ENCODE measurements at regions not wholly inside any gene's neighbourhood (a gene's known extent, or its start where the extent isn't known, plus 50 kb on each side); places are given as distances from the start of the nearest gene placed in this dataset.
A peak's percentile ranks its signal among the peaks of the same experiment; 100 is the strongest.

DNA sequence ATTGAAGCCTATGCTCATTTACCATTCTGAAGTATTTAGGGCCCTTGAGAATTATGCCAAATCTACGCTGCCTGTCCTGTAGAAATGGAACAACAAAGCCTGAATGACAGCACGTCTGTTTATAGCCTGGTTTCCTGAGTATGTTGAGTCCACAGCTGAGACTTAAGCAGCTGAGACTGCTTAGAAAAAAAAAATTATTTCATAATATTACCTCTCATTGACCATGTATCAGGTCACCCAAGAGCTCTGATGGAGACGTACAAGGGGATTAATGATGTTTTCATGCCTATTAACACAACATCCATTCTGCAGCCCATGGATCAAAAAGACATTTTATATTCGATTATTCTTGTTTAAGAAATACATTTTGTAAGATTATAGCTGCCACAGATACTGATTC, 387.2 kb upstream of the NCAM2 start:
- no peak for DNase-seq

DNA sequence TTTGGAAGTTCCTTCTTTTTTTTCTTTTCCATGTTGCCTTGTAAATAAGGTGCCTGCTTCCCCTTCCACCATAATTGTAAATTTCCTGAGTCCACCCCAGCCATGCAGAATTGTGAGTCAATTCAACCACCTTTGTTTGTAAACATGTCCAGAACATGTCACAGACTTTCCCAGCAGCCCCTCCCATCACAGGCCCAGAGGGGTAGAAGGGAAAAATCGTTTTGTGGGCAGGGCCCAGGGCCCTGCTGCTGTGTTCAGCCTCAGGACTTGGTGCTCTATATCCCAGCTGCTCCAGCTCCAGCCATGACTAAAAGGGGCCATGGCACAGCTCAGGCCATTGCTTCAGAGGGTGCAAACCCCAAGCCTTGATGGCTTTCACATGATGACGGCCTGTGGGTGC, 384.6 kb upstream of the NCAM2 start:
- DNase-seq: no peak

DNA sequence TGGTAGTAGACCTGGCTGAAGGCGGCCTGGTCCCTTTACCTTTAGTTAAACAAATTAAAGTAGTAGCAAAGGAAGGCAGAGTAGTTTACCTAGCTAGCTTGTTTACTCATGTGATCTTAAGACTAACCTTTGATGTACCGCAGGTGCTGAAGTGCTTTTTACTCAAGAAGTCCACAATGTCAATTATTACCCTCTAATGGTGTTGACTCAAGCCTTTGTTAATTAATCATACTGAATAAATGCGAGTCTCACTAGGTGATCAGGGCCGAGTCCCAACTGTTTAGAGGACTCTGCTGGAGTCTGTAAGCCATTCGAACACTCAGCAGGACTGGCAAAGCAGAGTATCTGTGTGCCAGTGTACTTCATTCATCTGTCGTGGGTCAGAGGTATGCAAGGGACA, 381.1 kb upstream of the NCAM2 start:
- DNase-seq: peak; percentile 66

DNA sequence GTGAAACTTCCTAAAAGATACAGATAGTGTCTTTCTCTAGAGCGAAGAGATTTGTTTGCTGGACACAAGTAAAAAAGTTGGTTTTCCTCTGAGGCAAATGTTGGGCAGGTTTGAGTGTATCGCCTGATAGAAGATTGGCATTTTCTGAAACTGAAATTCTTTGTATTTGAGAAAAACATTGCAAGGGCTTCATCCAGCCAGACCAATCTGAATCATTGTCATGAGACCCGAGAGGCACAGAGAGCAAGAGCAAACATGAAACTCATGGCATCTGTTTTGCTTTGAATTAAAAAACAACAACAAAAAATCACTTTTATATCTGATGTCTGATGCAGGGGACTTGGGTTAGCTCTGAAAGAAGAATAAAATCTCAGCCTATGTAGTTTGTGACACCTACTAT, 379.3 kb upstream of the NCAM2 start:
- DNase-seq: no peak

DNA sequence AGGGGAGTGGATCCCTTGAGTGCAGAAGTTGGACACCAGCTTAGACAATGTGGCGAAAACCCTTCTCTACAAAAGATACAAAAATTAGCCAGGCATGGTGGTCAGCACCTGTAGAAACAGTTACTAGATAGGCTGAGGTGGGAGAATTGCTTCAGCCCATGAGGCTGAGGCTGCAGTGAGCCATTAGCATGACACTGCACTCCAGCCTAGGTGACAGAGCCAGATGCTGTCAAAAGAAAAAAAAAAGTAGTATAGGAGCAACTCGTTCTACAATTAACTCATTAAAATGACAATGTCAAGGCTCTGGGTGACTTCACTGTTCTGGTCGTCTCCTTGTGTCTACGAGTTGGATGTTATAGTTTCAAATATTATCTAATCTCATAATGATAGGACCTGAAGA, 370.6 kb upstream of the NCAM2 start:
- no peak for DNase-seq

DNA sequence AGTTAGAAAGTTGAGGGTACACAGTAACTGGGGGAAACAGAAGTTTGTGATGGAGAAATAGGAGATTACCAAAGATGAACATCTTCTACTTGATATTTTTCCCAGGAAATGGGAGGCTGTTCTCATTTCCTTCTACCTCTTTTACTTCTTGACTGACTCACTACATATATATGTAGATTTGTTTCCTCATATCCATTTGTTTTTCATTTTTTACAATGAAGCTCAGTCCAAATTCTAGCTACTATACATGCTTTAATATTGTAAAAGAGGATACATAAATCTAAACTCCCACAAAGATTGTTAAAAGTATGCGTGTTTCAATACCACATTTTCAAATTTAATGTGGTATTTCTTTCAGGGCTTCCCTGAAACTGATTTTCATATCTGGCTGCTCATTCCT, 366.6 kb upstream of the NCAM2 start:
- no peak for DNase-seq

DNA sequence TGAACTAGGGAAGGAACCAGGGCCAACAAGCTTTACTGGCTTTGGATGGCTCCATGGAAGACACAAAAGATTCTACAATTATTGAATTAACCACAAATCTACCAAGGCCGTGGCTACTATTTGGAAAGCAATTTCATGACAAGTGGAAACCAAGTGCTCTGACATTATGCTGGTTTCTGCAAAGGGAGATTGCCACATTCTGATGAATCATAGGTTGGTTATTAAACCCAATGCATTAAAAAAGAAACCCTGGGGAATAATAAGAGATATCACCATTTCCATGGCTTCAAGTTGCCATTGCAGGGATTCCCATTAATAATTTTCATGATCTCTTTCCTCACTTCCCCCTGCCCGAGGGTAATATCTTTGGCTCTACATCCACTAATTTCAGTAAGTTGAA, 359.2 kb upstream of the NCAM2 start:
- no peak for DNase-seq

DNA sequence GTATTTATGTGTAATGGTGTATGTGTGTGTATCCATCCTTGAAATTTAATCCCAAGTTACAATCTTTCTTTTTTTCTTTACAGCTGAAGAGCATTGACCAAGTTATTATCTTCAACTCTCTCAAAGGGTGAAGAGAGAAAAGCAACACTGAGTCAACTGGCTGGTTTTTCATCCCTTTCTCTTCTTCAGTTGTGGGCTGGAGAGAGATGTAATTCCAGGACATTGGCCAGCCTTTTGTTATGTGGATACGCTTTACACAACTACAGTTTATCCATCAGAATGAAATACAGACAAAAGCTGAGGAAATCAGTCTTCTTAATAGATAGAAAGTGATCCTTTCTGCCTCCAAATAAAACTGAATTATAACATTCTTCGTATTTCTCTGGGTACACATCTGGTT, 357.0 kb upstream of the NCAM2 start:
- no peak for DNase-seq

DNA sequence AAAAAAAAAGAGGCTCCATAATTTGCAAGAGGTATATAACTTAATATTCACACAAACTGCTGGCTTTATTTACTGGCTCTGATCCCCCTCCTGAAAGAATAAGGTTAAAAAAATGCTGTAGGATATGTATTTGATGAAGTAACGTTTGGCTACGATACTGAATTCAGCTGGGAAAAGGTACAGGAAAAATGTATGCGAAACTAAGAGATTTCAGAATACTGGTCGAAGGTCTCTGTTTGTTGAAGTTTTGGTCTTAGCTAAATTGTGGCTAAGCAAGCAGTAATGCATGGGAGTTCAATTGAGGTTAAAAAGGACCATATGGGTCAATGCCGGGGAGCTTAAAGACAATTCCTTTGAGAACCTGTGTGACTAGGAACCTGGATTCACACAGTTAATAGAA, 355.5 kb upstream of the NCAM2 start:
- no peak for DNase-seq

DNA sequence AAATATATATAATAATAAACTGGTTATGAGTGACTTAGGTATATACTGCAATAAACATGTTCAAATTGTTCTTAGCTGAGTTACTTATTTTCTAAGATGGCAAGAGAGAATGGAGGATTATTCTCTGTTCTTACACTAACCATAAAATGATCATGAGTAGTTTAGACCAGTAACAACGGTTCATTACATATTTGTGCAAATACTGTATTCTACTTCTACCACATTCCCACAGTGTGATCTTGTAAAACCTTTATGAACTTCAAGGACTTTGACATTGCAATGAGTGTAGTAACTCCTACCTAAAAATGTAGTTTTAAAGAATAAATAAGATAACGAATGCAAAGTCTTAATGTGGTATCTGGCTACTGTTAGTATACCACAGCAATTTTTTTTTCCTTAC, 353.7 kb upstream of the NCAM2 start:
- DNase-seq: no peak

DNA sequence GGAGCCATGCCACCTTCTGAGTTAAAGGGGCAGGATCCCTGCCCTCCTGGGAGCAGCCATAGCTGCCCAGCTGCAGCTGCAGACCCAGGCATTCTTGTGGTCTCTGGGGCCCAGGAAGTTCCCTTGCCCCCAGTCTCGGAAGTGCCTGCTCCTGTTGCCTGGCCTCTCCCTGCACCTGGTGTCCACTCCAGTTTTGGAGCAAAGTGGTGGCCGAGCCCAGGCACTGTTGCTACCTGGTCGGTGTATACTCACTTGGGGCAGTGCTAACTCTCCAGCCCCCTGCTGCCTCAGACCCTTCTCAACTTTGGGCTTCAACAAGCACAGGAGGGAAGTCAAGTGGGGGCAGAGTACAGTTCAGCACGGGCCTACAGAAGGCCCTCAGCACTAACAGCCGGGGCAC, 352.9 kb upstream of the NCAM2 start:
- DNase-seq: no peak

DNA sequence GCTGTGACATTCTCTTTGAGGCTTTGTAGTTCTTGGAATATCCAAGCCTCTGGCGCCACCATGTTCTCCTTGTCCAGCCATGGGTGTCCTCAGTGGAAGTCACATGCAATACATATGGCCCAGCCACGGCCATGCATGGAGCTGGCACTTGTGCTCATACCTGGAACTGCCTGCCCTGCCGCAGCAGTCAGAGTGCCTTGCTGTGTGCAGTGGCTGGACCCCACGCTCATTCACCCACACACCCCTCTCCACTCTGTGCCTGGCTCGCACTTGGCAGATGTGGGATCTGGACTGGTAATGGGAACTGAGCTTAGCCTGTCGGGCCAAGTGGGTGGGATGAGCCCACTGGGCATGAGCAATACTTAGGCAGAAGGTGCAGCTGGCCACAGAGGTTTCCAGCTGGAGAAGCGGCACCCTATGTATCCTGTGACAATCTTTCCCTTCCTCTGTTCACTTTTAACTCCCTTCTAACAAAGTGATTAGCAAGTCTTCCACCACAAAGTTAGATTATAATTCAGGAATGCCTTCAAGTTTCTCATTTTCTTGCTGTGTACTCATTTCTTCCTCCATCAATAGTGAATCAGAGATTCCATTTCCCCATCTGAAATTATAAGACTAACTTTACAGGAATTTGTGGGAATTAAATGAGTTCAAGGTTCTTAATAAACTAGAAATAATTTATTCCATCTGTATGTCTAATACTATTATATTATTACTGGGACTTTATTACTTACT, 351.6 kb upstream of the NCAM2 start:
- DNase-seq: no peak

DNA sequence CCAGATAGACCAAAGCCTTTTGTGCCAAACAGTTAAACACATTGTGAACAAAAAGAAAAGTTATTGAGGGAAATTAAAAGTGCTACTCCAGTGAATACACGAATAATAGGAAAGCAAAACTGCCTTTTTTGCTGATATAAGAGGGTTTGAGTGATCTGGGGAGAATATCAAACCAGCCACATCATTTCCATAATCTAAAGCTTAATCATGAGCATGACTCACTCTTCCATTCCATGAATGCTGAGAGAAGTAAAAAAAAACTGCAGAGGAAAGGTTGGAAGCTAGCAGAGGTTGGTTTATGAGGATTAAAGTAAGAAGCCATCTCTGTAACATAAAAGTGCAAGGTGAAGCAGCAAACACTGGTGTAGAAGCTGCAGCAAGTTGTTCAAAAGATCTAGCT, 350.6 kb upstream of the NCAM2 start:
- DNase-seq: no peak

DNA sequence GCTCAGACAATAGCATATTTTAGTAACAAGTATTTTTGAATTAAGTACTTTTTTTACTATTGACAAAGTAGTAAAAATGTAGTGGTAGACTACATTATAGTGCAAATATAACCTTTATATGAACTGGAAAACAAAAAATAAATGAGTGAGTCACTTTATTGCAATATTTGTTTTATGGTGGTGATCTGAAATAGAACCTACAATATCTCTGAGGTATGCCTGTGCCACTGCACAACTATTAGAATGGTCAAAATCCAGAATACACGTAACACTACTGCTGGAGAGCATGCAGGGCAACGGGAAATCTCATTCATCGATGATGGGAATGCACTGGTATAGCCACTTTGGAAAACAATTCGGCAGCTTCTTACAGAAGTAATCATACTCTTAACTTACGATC, 349.0 kb upstream of the NCAM2 start:
- DNase-seq: no peak

DNA sequence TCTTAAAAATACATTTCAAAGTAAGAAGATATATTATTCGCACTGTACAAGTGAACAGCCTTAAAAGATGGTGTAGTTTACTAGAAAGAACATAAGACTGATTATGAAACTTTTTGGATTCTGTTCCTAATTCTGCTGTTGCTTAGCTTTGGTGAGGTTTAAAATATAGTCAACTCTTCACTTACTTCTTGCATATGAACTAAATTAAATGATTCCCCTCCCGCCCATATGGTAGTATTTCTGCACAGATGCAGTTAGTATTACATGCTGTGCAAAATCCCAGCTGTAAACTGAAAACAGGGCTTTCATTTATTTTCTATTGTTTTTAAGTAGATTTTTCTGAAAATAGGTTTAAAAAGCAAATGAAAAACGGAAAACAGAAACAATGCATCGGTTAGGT, 345.4 kb upstream of the NCAM2 start:
- no peak for DNase-seq

DNA sequence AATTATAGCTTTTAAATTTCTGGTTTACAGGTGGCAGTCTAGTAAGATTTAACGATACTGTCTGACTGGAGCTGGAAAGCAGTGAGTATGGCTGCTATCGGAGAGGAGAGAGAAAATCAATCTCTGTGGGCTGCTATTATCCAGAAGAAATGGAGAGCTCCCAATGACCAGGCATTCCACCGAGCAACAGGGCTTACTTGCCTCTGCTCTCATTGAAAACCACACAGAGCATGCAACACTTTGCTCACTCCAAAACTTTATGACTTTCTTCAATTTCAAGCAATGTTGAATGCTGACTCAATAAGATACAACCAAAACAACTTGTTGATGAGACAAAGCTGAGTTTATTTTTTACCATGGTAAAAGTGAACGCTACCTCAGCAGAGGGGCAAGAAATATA, 337.0 kb upstream of the NCAM2 start:
- no peak for DNase-seq

DNA sequence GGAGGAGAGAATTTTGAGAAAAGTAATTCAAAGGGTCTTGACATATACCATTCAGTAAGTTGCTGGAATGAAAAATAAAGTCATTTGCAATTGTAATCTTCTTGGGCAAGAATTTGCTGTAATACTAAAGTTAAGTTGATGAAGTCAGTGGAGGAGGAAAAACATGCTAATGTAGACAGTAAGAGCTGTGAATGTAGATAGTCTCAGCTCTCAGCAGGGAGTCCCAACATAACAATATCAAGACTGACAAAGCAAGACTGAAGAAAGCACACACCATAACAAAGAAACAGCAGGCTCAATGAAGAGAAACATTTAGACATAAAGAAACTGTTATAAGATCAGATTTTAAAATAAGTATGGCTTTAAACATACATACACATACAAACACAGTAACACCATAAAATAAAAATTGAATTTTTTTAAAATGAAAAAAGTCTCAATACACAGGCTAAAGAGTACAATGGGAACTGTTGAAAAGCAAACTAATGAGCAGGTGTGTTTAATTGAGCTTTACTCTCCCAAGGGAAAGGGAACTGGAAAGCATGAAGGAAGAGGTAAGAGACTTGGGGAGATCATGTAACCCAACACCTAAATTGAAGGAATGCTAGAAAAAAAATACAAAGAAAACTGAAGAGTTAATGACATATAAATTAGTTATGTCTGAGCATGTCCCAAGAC, 336.3 kb upstream of the NCAM2 start:
- no peak for DNase-seq

DNA sequence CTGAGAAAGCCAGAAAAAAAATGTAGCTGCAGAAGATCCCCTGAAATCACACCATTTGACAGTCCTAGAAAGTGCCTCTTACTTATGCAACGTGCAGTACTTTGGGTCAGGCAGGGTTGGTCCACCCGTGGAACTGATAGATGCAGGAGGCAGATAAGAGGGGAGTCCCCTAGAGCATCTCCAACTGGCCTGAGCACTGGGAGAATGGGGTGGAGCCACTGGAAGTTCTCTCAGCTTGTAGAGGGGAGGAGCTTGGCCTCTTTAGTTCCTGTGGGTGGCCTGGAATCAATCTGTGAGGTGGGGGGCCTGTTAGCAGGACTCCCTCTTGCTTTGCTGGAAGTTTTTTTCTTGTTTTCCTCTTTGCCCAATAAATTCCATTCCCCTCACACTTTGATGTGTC, 335.7 kb upstream of the NCAM2 start:
- no peak for DNase-seq

DNA sequence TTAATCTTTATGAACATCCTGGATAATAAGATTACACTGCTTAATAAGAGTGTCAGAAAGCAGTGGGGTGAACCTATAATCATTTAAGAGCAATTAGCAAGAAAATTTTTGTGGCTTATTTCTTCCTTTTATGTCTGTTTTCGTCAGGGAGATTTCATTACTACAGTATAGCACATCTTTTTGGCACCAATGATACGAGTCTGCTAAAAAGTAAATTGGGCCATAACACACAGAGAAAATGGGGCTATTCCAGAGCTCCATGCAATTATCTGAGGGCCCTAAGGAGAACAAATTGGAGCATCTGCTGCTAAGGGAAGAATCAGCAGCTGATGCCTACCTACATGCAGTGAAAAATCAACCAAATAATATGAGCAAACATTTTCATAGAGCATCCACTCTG, 330.3 kb upstream of the NCAM2 start:
- DNase-seq: no peak

DNA sequence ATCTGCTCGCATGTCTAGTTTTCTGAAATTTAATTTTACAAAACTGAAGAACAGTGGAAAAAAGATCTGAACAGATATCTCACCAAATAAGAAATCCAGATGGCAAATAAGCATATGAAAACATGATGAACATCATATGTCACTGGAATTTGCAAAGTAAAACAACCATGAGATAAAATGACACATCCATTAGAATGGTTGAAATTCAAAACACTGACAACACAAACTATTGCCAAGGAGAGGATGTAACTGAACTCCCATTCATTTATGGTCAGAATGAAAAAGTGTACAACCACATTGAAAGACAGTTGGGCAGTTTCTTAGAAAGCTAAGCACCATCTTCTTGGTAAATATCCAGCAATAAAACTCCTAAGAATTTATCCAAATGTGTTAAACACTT, 312.7 kb upstream of the NCAM2 start:
- DNase-seq: no peak

DNA sequence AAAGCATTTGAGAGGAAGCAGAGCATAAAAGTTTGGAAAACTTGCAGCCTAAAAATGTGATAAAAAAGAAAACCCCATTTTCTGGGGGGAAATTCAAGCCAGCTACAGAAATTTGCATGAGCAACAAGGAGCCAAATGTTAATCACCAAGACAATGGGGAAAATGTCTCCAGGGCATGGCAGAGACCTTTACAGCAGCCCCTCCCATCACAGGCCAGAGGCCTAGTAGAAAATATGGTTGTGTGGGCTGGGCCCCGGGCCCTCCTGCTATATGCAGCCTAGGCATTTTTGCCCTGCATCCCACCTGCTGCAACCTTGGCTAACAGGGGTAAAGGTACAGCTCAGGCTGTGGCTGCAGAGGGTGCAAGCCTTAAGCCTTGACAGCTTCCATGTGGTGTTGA, 299.6 kb upstream of the NCAM2 start:
- no peak for DNase-seq

DNA sequence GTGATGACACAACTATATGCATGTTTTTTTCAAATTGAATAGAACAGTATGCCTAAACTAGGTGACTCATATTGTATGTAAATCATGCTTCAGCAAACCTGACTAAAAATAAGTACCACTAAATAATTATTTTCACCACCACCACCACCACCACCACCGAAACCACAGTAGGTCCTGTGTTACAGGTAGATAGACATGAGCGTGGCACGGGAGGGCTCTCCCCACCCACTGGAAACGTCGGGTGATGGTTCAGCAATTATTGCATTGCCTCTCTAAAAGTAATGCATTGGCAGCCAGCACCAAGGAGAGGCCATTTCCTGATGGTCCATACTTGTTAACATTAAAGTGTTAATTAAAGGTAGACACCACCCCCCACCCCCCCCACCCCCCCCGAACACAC, 297.0 kb upstream of the NCAM2 start:
- no peak for DNase-seq

DNA sequence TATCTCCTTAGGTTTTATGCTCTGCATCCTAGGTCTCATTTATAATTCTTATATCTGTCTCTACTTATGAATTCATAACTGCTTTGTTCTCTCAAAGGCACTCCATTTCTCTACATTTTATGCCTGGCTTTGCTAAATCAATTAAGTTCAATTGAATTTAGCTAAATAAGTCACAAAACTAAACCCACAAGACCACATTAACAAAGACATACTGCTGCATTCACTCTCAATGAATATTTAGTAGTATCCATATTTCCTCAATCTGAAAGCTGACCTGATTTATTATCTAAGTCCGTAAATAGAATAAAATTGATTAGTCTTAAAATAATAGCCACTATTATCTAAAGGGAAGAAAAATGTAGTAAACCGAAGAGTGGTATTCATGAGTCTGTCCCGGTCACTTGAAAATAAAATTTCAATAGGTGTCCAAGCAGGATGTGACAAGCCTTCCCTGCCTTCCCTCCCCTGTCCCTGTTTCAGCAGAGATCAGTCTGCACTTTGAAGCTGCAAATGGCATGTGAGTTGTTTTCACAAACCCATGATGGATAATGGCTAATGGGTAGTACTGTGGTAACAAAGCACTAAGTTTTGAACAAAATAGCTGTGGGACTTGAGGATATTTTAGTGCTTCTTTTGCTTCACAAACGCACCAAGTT, 295.0 kb upstream of the NCAM2 start:
- DNase-seq: no peak

DNA sequence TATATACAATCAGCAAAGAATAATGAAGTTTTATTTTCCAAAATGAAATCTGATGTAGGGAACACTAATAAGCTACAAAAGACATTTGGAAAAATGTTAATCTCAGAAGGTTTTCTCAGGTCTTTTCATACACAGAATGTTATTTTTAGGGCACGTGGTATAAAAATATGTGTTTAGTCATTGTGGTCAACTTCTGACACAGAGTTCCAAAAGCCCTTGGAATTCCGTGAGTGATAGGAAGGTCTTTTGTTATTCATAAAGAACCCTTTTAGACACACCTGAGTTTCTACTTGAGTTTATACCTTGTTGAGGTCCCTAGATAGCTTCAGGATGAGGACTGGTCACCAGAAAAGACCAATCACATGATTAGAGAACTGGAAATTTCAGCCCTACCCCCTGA, 277.6 kb upstream of the NCAM2 start:
- DNase-seq: no peak

DNA sequence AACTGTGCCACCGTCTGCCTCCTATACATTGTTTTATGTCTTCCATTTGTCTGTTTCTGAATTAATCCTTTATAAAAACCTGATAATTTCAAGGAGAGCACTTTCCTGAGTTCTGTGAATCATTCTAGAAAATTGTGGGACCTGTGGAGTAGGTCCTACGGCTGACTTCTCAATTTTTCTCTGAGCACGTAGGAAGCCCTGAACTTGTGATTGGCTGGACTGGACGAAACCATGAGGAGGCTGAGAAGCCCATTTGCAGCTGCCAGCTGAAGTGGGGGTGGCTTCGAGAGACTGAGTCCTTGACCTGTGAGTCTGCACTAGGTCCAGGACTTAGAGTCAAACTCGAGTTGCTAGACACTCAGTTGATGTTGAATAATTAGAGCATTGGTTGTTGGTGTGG, 277.1 kb upstream of the NCAM2 start:
- no peak for DNase-seq

Data from NCI-H510A treated with DMSO at 0.1 percent for 48 hours (cell line).